ENCODE measurements at regions not wholly inside any gene's neighbourhood (a gene's known extent, or its start where the extent isn't known, plus 50 kb on each side); places are given as distances from the start of the nearest gene placed in this dataset.

DNA sequence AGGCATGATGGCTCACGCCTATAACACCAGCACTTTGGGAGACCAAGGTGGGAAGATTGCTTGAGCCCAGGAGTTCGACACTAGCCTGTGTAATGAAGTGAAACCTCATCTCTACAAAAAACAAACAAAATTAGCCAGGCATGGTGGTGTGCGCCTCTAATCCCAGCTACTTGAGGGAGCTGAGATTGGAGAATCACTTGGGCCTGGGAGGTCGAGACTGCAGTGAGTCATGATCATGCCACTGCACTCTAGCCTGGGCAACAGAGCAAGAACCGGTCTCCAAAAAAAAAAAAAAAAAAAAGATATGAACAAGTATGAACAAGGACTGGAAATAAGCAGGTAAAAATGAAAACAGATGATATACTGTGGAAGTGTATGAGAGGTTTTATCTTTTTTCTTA, 54.1 kb upstream of the SOX6 start:
- H3K27me3 ChIP-seq (replicated peaks in 1 of 4; ENCODE audit: control extremely low read depth in 1 of 4, control insufficient read depth in 3 of 4, insufficient read depth in 4 of 4, low read length in 3 of 4), result no peaks in the 10 kb centered on the region
- ATAC-seq (ENCODE audit: low read depth) (no peak), DNase-seq (no peak)
- no peaks in the 10 kb centered on the region for H3K9me3 ChIP-seq (ENCODE audit: control extremely low read depth in 1 of 3, control insufficient read depth in 2 of 3, insufficient read depth in 1 of 3, low read length in 2 of 3)
- H3K27me3 Mint-ChIP-seq, result no peaks in the 10 kb centered on the region
- no peaks in the 10 kb centered on the region for H4K20me1 ChIP-seq (ENCODE audit: control insufficient read depth, insufficient read depth, low read length, poor library complexity, severe bottlenecking)
- intact Hi-C loops (cut with micrococcal nuclease), result no loop called here
- no peak overlapping the region for H3K4me3 ChIP-seq (ENCODE audit: control extremely low read depth in 1 of 5, extremely low read depth in 1 of 5, insufficient read depth in 1 of 5, low read depth in 2 of 5, low read length in 4 of 5)
- WGBS (ENCODE audit: insufficient coverage), result 100% methylated on average over 1 of the region's 5 CpGs
- no peak overlapping the region for H3K4me3 Mint-ChIP-seq
- TF ChIP-seq CTCF (IDR thresholded peaks at IDR 0.05) (no peak), EZH2 (IDR thresholded peaks at IDR 0.05; ENCODE audit: borderline replicate concordance, insufficient read depth, low read depth, low read length, poor library complexity, severe bottlenecking) (no peak)
- no peaks in the 10 kb centered on the region for H3K4me1 Mint-ChIP-seq
- H3K4me1 ChIP-seq (ENCODE audit: control insufficient read depth in 2 of 2, insufficient read depth in 2 of 2, low read length in 2 of 2), result no peaks in the 10 kb centered on the region
- no peak overlapping the region for H3K4me2 ChIP-seq (replicated peaks; ENCODE audit: low read depth, low read length, poor library complexity, severe bottlenecking)
- CTCF ChIA-PET, result no interaction called here
- H3K27ac Mint-ChIP-seq, result no peak overlapping the region
- no peaks in the 10 kb centered on the region for H3K79me2 ChIP-seq (ENCODE audit: control insufficient read depth, insufficient read depth, low read length)
- H3K27ac ChIP-seq (ENCODE audit: low read length in 2 of 2), result no peak overlapping the region
- H3K9me3 Mint-ChIP-seq (ENCODE audit: insufficient read depth), result no peaks in the 10 kb centered on the region
- H2AFZ ChIP-seq (ENCODE audit: insufficient read depth, low read depth, low read length, poor library complexity, severe bottlenecking), result no peak overlapping the region
- POLR2A ChIA-PET, result no interaction called here
- no peaks in the 10 kb centered on the region for H3K36me3 ChIP-seq (replicated peaks in 1 of 2; ENCODE audit: control extremely low read depth in 1 of 2, control insufficient read depth in 1 of 2, extremely low read depth in 1 of 2, insufficient read depth in 2 of 2, low read length in 1 of 2)
- H3K9ac ChIP-seq (ENCODE audit: low read length), result no peak overlapping the region

GRCh38 chr11:16408619-16409018, 52.3 kb upstream of the SOX6 start:
- Mint-ChIP-seq H3K27me3 (no peaks in the 10 kb centered on the region), H3K9me3 (ENCODE audit: insufficient read depth) (no peaks in the 10 kb centered on the region), H3K27ac (no peak overlapping the region), H3K4me1 (no peaks in the 10 kb centered on the region), H3K4me3 (no peak overlapping the region)
- Histone ChIP-seq H4K20me1 (ENCODE audit: control insufficient read depth, insufficient read depth, low read length, poor library complexity, severe bottlenecking) (no peaks in the 10 kb centered on the region), H3K9me3 (ENCODE audit: control extremely low read depth in 1 of 3, control insufficient read depth in 2 of 3, insufficient read depth in 1 of 3, low read length in 2 of 3) (no peaks in the 10 kb centered on the region), H3K36me3 (replicated peaks in 1 of 2; ENCODE audit: control extremely low read depth in 1 of 2, control insufficient read depth in 1 of 2, extremely low read depth in 1 of 2, insufficient read depth in 2 of 2, low read length in 1 of 2) (no peaks in the 10 kb centered on the region), H3K27ac (ENCODE audit: low read length in 2 of 2) (no peak overlapping the region), H3K4me1 (ENCODE audit: control insufficient read depth in 2 of 2, insufficient read depth in 2 of 2, low read length in 2 of 2) (no peaks in the 10 kb centered on the region), H3K27me3 (replicated peaks in 1 of 4; ENCODE audit: control extremely low read depth in 1 of 4, control insufficient read depth in 3 of 4, insufficient read depth in 4 of 4, low read length in 3 of 4) (no peaks in the 10 kb centered on the region), H3K79me2 (ENCODE audit: control insufficient read depth, insufficient read depth, low read length) (no peaks in the 10 kb centered on the region), H3K9ac (ENCODE audit: low read length) (no peak overlapping the region), H3K4me3 (ENCODE audit: control extremely low read depth in 1 of 5, extremely low read depth in 1 of 5, insufficient read depth in 1 of 5, low read depth in 2 of 5, low read length in 4 of 5) (no peak overlapping the region), H2AFZ (ENCODE audit: insufficient read depth, low read depth, low read length, poor library complexity, severe bottlenecking) (no peak overlapping the region), H3K4me2 (replicated peaks; ENCODE audit: low read depth, low read length, poor library complexity, severe bottlenecking) (no peak overlapping the region)
- WGBS (ENCODE audit: insufficient coverage), result no CpG with 5 or more reads among the region's 1 CpG
- DNase-seq, result no peak
- intact Hi-C loops (cut with micrococcal nuclease), result no loop called here
- no peak for TF ChIP-seq EZH2 (IDR thresholded peaks at IDR 0.05; ENCODE audit: borderline replicate concordance, insufficient read depth, low read depth, low read length, poor library complexity, severe bottlenecking)
- TF ChIP-seq CTCF (IDR thresholded peaks at IDR 0.05), result no peak
- ATAC-seq (ENCODE audit: low read depth), result no peak
- ChIA-PET POLR2A (no interaction called here), CTCF (no interaction called here)
